CD14-positive monocyte (primary cell): ENCODE measurements at regions not wholly inside any gene's neighbourhood (a gene's known extent, or its start where the extent isn't known, plus 50 kb on each side); places are given as distances from the start of the nearest gene placed in this dataset.

Experiments used
- DNase-seq, 3 donors: peaks; one replicate each; pipeline ENCODE4 v3.0.0-alpha.2; 2011 to 2022
- H2AFZ ChIP-seq: 2 replicates; pipeline ENCODE4 v1.6.0; 2012; ENCODE audit warnings: mild to moderate bottlenecking, low read depth, low read length, inconsistent platforms; ENCODE audit not compliant: insufficient read depth, poor library complexity, severe bottlenecking
- H3K27ac ChIP-seq, 2 donors: 1 replicate in 1 of 2; 2 replicates in 1 of 2; pipeline ENCODE4 v1.5.1; 2012 to 2013; ENCODE audit warnings: low read length in 2 of 2, control low read depth in 1 of 2, inconsistent platforms in 1 of 2, low read depth in 1 of 2, mild to moderate bottlenecking in 1 of 2
- H3K27me3 ChIP-seq, 2 donors: one replicate each; pipeline versions ENCODE4 v1.6.0 to v1.6.1; 2011 to 2013; ENCODE audit warnings: low read length in 2 of 2; ENCODE audit not compliant: control insufficient read depth in 2 of 2, insufficient read depth in 2 of 2
- H3K36me3 ChIP-seq, 2 donors: replicated peaks in 1 of 2; 1 replicate in 1 of 2; 2 replicates in 1 of 2; pipeline versions ENCODE4 v1.5.1 to v1.6.1; 2012 to 2013; ENCODE audit warnings: low read length in 2 of 2, control low read depth in 1 of 2, inconsistent platforms in 1 of 2, mild to moderate bottlenecking in 1 of 2; ENCODE audit not compliant: insufficient read depth in 2 of 2, control insufficient read depth in 1 of 2
- H3K4me1 ChIP-seq, 2 donors: 1 replicate in 1 of 2; 2 replicates in 1 of 2; pipeline versions ENCODE4 v1.5.1 to v1.6.1; 2012 to 2013; ENCODE audit warnings: low read length in 2 of 2, control low read depth in 1 of 2, inconsistent platforms in 1 of 2, mild to moderate bottlenecking in 1 of 2, moderate library complexity in 1 of 2; ENCODE audit not compliant: insufficient read depth in 2 of 2, control insufficient read depth in 1 of 2
- H3K4me2 ChIP-seq: replicated peaks from 2 replicates; pipeline ENCODE3; 2012; ENCODE audit warnings: low read length, moderate library complexity, mild to moderate bottlenecking; ENCODE audit not compliant: poor library complexity, severe bottlenecking; ENCODE audit errors: extremely low read depth
- H3K4me3 ChIP-seq, 3 experiments: fragments of 200-600 bp in 1 of 3; sonication (generic) in 1 of 3; replicated peaks in 1 of 3; 1 replicate in 2 of 3; 2 replicates in 1 of 3; pipeline ENCODE4 v1.5.1; 2011 to 2013; ENCODE audit warnings: low read length in 3 of 3, mild to moderate bottlenecking in 3 of 3, control low read depth in 2 of 3, low read depth in 2 of 3, inconsistent platforms in 1 of 3, moderate library complexity in 1 of 3
- H3K79me2 ChIP-seq: 2 replicates; pipeline ENCODE4 v1.6.0; 2012; ENCODE audit warnings: mild to moderate bottlenecking, control low read depth, inconsistent platforms, low read length, moderate library complexity; ENCODE audit not compliant: insufficient read depth
- H3K9ac ChIP-seq: 2 replicates; pipeline ENCODE4 v1.6.0; 2017; ENCODE audit warnings: low read length, mild to moderate bottlenecking; ENCODE audit not compliant: insufficient read depth, poor library complexity, severe bottlenecking
- H3K9me3 ChIP-seq, 2 donors: replicated peaks in 1 of 2; 1 replicate in 1 of 2; 2 replicates in 1 of 2; pipeline versions ENCODE4 v1.5.1 to v1.6.1; 2012 to 2013; ENCODE audit warnings: low read length in 2 of 2, control low read depth in 1 of 2; ENCODE audit not compliant: control insufficient read depth in 1 of 2, insufficient read depth in 1 of 2
- H4K20me1 ChIP-seq: 2 replicates; pipeline ENCODE4 v1.6.0; 2012; ENCODE audit warnings: mild to moderate bottlenecking, low read length, control low read depth, moderate library complexity; ENCODE audit not compliant: insufficient read depth
- H3K27ac Mint-ChIP-seq, 7 donors: one replicate each; pipeline ENCODE4 v1.8.0; 2020; ENCODE audit warnings: mild to moderate bottlenecking in 7 of 7, mixed read lengths in 7 of 7, moderate library complexity in 6 of 7, inconsistent platforms in 2 of 7
- H3K27me3 Mint-ChIP-seq, 3 donors: one replicate each; pipeline ENCODE4 v1.8.0; 2021 to 2022; ENCODE audit warnings: low read depth in 3 of 3, mild to moderate bottlenecking in 3 of 3, mixed read lengths in 3 of 3, moderate library complexity in 3 of 3, inconsistent platforms in 1 of 3
- H3K36me3 Mint-ChIP-seq, 2 donors: one replicate each; pipeline ENCODE4 v1.8.0; 2020; ENCODE audit warnings: mixed read lengths in 2 of 2, inconsistent platforms in 1 of 2, mild to moderate bottlenecking in 1 of 2
- H3K4me1 Mint-ChIP-seq: one replicate; pipeline ENCODE4 v1.8.0; 2020; ENCODE audit warnings: mild to moderate bottlenecking, mixed read lengths
- H3K4me3 Mint-ChIP-seq, 2 donors: one replicate each; pipeline ENCODE4 v1.8.0; 2020; ENCODE audit warnings: mild to moderate bottlenecking in 2 of 2, mixed read lengths in 2 of 2, moderate library complexity in 1 of 2
- H3K9me3 Mint-ChIP-seq, 7 donors: one replicate each; pipeline ENCODE4 v1.8.0; 2020 to 2022; ENCODE audit warnings: mixed read lengths in 7 of 7, mild to moderate bottlenecking in 6 of 7, moderate library complexity in 6 of 7, inconsistent platforms in 2 of 7
- CTCF ChIP-seq: fragments of 200-600 bp; IDR thresholded peaks from one replicate; pipeline ENCODE4 v1.8.0; 2022; ENCODE audit warnings: antibody characterized with exemption, mild to moderate bottlenecking
- WGBS: methylation state at CpG from one replicate; pipeline ENCODE4 v1.1.5; 2013; ENCODE audit warnings: missing lambda C conversion rate; ENCODE audit not compliant: insufficient coverage; 5-methylcytosine and 5-hydroxymethylcytosine counted together
- intact Hi-C, 2 donors: fragments of 100-400 bp; cut with micrococcal nuclease; formaldehyde crosslinking; loops; one replicate each; pipeline versions ENCODE4 v1.15.0 to v1.15.1; 2023

- Mint-ChIP-seq H3K4me1 (no peaks in the 10 kb centered on the region), H3K4me3 (no peak overlapping the region), H3K36me3 (no peaks in the 10 kb centered on the region), H3K9me3 (peaks cover 0 to under 1% (median 0%) of the 10 kb centered on the region in 7 donors), H3K27ac (no peak overlapping the region), H3K27me3 (peaks cover 8 to 17% (median 11%) of the 10 kb centered on the region in 3 donors)
- Histone ChIP-seq H4K20me1 (no peaks in the 10 kb centered on the region), H3K9me3 (no peaks in the 10 kb centered on the region), H3K4me2 (no peak overlapping the region), H3K9ac (no peak overlapping the region), H3K4me1 (no peaks in the 10 kb centered on the region), H3K27ac (no peak overlapping the region), H2AFZ (no peak overlapping the region), H3K79me2 (no peaks in the 10 kb centered on the region), H3K36me3 (no peaks in the 10 kb centered on the region), H3K27me3 (peaks cover 0 to 2% of the 10 kb centered on the region in 2 donors), H3K4me3 (no peak overlapping the region)
- intact Hi-C loops = no loop called here
- 95% methylated on average over 2 of the region's 2 CpGs for WGBS
- DNase-seq = no peak
- TF ChIP-seq CTCF = no peak
These were observed 140.9 kb downstream of the PHLDA1 start for GRCh38 chr12:75890660-75891059.

GRCh38 chr12:75890141-75890540 lies 141.4 kb downstream of the PHLDA1 start:
- intact Hi-C loops = no loop called here
- H3K27me3 Mint-ChIP-seq = peaks cover 8 to 18% (median 9%) of the 10 kb centered on the region in 3 donors

More at GRCh38 chr12:75890141-75890540, 141.4 kb downstream of the PHLDA1 start:
- no peak overlapping the region for H3K9ac ChIP-seq
- no peak overlapping the region for H3K27ac ChIP-seq
- no peak overlapping the region for H3K4me3 Mint-ChIP-seq
- H3K79me2 ChIP-seq = no peaks in the 10 kb centered on the region
- H3K4me1 ChIP-seq = no peaks in the 10 kb centered on the region
- H3K36me3 ChIP-seq = no peaks in the 10 kb centered on the region
- peaks cover 0 to 2% of the 10 kb centered on the region in 2 donors for H3K27me3 ChIP-seq
- H3K36me3 Mint-ChIP-seq = no peaks in the 10 kb centered on the region
- H3K4me3 ChIP-seq = no peak overlapping the region
- no peak overlapping the region for H2AFZ ChIP-seq
- H3K27ac Mint-ChIP-seq = no peak overlapping the region
- H4K20me1 ChIP-seq = no peaks in the 10 kb centered on the region
- H3K4me1 Mint-ChIP-seq = no peaks in the 10 kb centered on the region
- H3K9me3 ChIP-seq = no peaks in the 10 kb centered on the region
- H3K9me3 Mint-ChIP-seq = no peaks in the 10 kb centered on the region
- no peak for TF ChIP-seq CTCF
- no peak for DNase-seq
- no peak overlapping the region for H3K4me2 ChIP-seq
